Omental fat pad (tissue), 3 donors: ENCODE measurements at regions not wholly inside any gene's neighbourhood (a gene's known extent, or its start where the extent isn't known, plus 50 kb on each side); places are given as distances from the start of the nearest gene placed in this dataset.

ENCODE experiments used
- ATAC-seq: fragments of 150-250 bp; one replicate; pipeline ENCODE4 v1.9.1; 2016; ENCODE audit warnings: mild to moderate bottlenecking, moderate library complexity; ENCODE audit not compliant: low FRiP score
- DNase-seq: peaks from one replicate; pipeline ENCODE4 v3.0.0-alpha.2; 2019; ENCODE audit warnings: low spot score
- CTCF ChIP-seq, 3 donors: fragments of 450-650 bp; IDR thresholded peaks; one replicate each; pipeline ENCODE4 v1.5.1; 2016 to 2017; ENCODE audit warnings: antibody characterized with exemption in 3 of 3, mild to moderate bottlenecking in 3 of 3, moderate library complexity in 2 of 3

- DNase-seq (no peak), ATAC-seq (no peak)
- TF ChIP-seq CTCF (IDR thresholded peaks at IDR 0.05): no peak
These were observed 167.3 kb upstream of the AKIRIN2 start for GRCh38 chr6:87869064-87869905.

- TF ChIP-seq CTCF (IDR thresholded peaks at IDR 0.05): no peak
- ATAC-seq (no peak), DNase-seq (no peak)
These were observed 158.9 kb upstream of the AKIRIN2 start for GRCh38 chr6:87860902-87861301.

GRCh38 chr6:87858440-87858839 is 156.4 kb upstream of the AKIRIN2 start:
- no peak for DNase-seq
- no peak for ATAC-seq
- no peak for TF ChIP-seq CTCF (IDR thresholded peaks at IDR 0.05)

- no peak for TF ChIP-seq CTCF (IDR thresholded peaks at IDR 0.05)
- no peak for DNase-seq
- no peak for ATAC-seq
These were observed 149.8 kb upstream of the AKIRIN2 start for GRCh38 chr6:87851674-87852299.

GRCh38 chr6:87848616-87849015 is 146.6 kb upstream of the AKIRIN2 start:
- no peak for ATAC-seq
- DNase-seq: no peak
- TF ChIP-seq CTCF (IDR thresholded peaks at IDR 0.05): no peak

GRCh38 chr6:87847830-87848210 is 145.8 kb upstream of the AKIRIN2 start:
- no peak for TF ChIP-seq CTCF (IDR thresholded peaks at IDR 0.05)
- ATAC-seq: no peak
- no peak for DNase-seq
